Keratinocyte (primary cell): ENCODE measurements at regions not wholly inside any gene's neighbourhood (a gene's known extent, or its start where the extent isn't known, plus 50 kb on each side); places are given as distances from the start of the nearest gene placed in this dataset.

Experiments used
- CTCF ChIP-seq, 3 experiments: IDR thresholded peaks in 1 of 3; conservative IDR thresholded peaks in 1 of 3; optimal IDR thresholded peaks in 1 of 3; 2 replicates in 2 of 3; 3 replicates in 1 of 3; pipeline versions ENCODE3 to v1.5.1; 2011; ENCODE audit warnings: low read length in 3 of 3, mild to moderate bottlenecking in 3 of 3, moderate library complexity in 2 of 3, control low read depth in 1 of 3, inconsistent platforms in 1 of 3; ENCODE audit not compliant: insufficient read depth in 2 of 3; ENCODE audit errors: extremely low read depth in 1 of 3
- EZH2 ChIP-seq: IDR thresholded peaks from one replicate; pipeline ENCODE4 v1.6.1; 2012; ENCODE audit warnings: inconsistent platforms, mild to moderate bottlenecking, low read length, moderate library complexity

- no peak for TF ChIP-seq CTCF (optimal IDR thresholded peaks at IDR 0.05 in 1 of 3, IDR thresholded peaks at IDR 0.05 in 1 of 3, conservative IDR thresholded peaks at IDR 0.05 in 1 of 3; ENCODE audit: extremely low read depth in 1 of 3, insufficient read depth in 2 of 3, low read length in 3 of 3)
- no peak for TF ChIP-seq EZH2
Measured at GRCh38 chr7:22002726-22003125, 57.0 kb upstream of the CDCA7L start.
